ENCODE measurements at regions not wholly inside any gene's neighbourhood (a gene's known extent, or its start where the extent isn't known, plus 50 kb on each side); places are given as distances from the start of the nearest gene placed in this dataset.

- no peak overlapping the region for H3K27ac Mint-ChIP-seq
- no peak for DNase-seq
- intact Hi-C loops (cut with DNase I, micrococcal nuclease) = no loop called here
- H3K9me3 ChIP-seq (ENCODE audit: control insufficient read depth in 1 of 2, insufficient read depth in 1 of 2, low read length in 2 of 2) = no peaks in the 10 kb centered on the region
- no peaks in the 10 kb centered on the region for H3K27me3 Mint-ChIP-seq
- TF ChIP-seq CTCF (IDR thresholded peaks at IDR 0.05) = no peak
- H3K4me3 ChIP-seq (ENCODE audit: low read length) = no peak overlapping the region
- H3K27ac ChIP-seq (ENCODE audit: low read depth in 1 of 2, low read length in 2 of 2) = no peak overlapping the region
- H3K27me3 ChIP-seq (ENCODE audit: control insufficient read depth in 1 of 2, insufficient read depth in 2 of 2, low read length in 2 of 2) = no peaks in the 10 kb centered on the region
- H3K4me1 ChIP-seq (ENCODE audit: insufficient read depth, low read length) = no peaks in the 10 kb centered on the region
- H3K36me3 Mint-ChIP-seq (ENCODE audit: low read depth) = no peaks in the 10 kb centered on the region
- H3K4me3 Mint-ChIP-seq = no peak overlapping the region
- H3K36me3 ChIP-seq (ENCODE audit: insufficient read depth, low read length) = no peaks in the 10 kb centered on the region
- H3K4me1 Mint-ChIP-seq (ENCODE audit: low read depth) = no peaks in the 10 kb centered on the region
- ChIA-PET POLR2A (no interaction called here), CTCF (no interaction called here)
- ATAC-seq (ENCODE audit: poor library complexity) = no peak
- peaks cover 4% of the 10 kb centered on the region for H3K9me3 Mint-ChIP-seq
Measured at GRCh38 chr11:92670308-92670890, 299.1 kb upstream of the MTNR1B start.

DNA sequence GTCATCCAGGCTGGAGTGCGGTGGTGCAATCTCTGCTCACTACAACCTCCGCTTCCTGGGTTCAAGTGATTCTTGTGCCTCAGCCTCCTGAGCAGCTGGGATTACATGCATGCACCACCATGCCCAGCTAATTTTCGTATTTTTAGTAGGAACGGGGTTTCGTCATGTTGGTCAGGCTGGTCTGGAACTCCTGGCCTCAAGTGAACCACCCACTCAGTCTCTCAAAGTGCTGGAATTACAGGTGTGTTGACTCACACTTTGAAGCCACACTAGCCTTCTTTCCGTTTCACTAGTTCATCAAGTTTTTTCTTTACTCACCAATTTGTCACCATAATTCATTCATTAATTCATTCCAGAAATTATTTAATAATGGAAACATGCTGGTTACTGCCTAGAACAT lies 298.4 kb upstream of the MTNR1B start:
- no peak overlapping the region for H3K4me3 ChIP-seq (ENCODE audit: low read length)
- no peak overlapping the region for H3K4me3 Mint-ChIP-seq
- H3K27me3 Mint-ChIP-seq = no peaks in the 10 kb centered on the region
- intact Hi-C loops (cut with DNase I, micrococcal nuclease) = no loop called here
- H3K36me3 ChIP-seq (ENCODE audit: insufficient read depth, low read length) = no peaks in the 10 kb centered on the region
- TF ChIP-seq CTCF (IDR thresholded peaks at IDR 0.05) = no peak
- ATAC-seq (ENCODE audit: poor library complexity) = no peak
- ChIA-PET CTCF (no interaction called here), POLR2A (no interaction called here)
- H3K36me3 Mint-ChIP-seq (ENCODE audit: low read depth) = no peaks in the 10 kb centered on the region
- no peaks in the 10 kb centered on the region for H3K27me3 ChIP-seq (ENCODE audit: control insufficient read depth in 1 of 2, insufficient read depth in 2 of 2, low read length in 2 of 2)
- H3K27ac ChIP-seq (ENCODE audit: low read depth in 1 of 2, low read length in 2 of 2) = no peak overlapping the region
- no peak overlapping the region for H3K27ac Mint-ChIP-seq
- H3K9me3 Mint-ChIP-seq = peaks cover 2% of the 10 kb centered on the region
- no peaks in the 10 kb centered on the region for H3K4me1 ChIP-seq (ENCODE audit: insufficient read depth, low read length)
- no peaks in the 10 kb centered on the region for H3K9me3 ChIP-seq (ENCODE audit: control insufficient read depth in 1 of 2, insufficient read depth in 1 of 2, low read length in 2 of 2)
- H3K4me1 Mint-ChIP-seq (ENCODE audit: low read depth) = no peaks in the 10 kb centered on the region
- no peak for DNase-seq

DNA sequence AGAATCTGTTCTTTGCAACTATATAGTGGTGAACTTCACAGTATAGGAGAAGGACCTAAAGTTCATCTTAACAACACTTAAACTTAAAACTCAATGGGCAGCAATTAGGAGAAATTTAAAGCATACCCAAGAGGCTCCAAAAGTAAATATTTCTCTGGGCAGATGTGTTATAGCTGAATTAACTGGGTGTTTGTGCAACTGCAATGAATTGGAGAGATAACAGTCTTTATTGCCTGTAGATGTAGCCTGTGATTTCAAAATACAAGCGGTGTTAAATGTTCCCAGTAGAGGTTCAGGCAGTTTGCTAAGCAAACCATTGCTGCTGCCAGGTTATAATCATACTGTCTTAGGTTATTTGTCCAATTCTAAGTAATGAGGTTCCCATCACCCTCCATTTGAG lies 294.1 kb upstream of the MTNR1B start:
- H3K9me3 Mint-ChIP-seq = peaks cover 5% of the 10 kb centered on the region
- no peaks in the 10 kb centered on the region for H3K4me1 Mint-ChIP-seq (ENCODE audit: low read depth)
- intact Hi-C loops (cut with DNase I, micrococcal nuclease) = no loop called here
- no peaks in the 10 kb centered on the region for H3K27me3 ChIP-seq (ENCODE audit: control insufficient read depth in 1 of 2, insufficient read depth in 2 of 2, low read length in 2 of 2)
- DNase-seq = no peak
- no peak for ATAC-seq (ENCODE audit: poor library complexity)
- no peaks in the 10 kb centered on the region for H3K36me3 Mint-ChIP-seq (ENCODE audit: low read depth)
- H3K9me3 ChIP-seq (ENCODE audit: control insufficient read depth in 1 of 2, insufficient read depth in 1 of 2, low read length in 2 of 2) = no peaks in the 10 kb centered on the region
- H3K36me3 ChIP-seq (ENCODE audit: insufficient read depth, low read length) = no peaks in the 10 kb centered on the region
- no peaks in the 10 kb centered on the region for H3K4me1 ChIP-seq (ENCODE audit: insufficient read depth, low read length)
- H3K27me3 Mint-ChIP-seq = no peaks in the 10 kb centered on the region
- no peak overlapping the region for H3K4me3 ChIP-seq (ENCODE audit: low read length)
- no peak overlapping the region for H3K27ac Mint-ChIP-seq
- CTCF ChIA-PET = no interaction called here
- no peak for TF ChIP-seq CTCF (IDR thresholded peaks at IDR 0.05)
- H3K27ac ChIP-seq (ENCODE audit: low read depth in 1 of 2, low read length in 2 of 2) = no peak overlapping the region
- no peak overlapping the region for H3K4me3 Mint-ChIP-seq
- POLR2A ChIA-PET = no interaction called here
